DMS53 treated with DMSO at 0.1 percent for 48 hours (cell line): ENCODE measurements at regions not wholly inside any gene's neighbourhood (a gene's known extent, or its start where the extent isn't known, plus 50 kb on each side); places are given as distances from the start of the nearest gene placed in this dataset.
A peak's percentile ranks its signal among the peaks of the same experiment; 100 is the strongest.

Experiments
- DNase-seq: peaks from one replicate; lab custom pipeline; 2025; ENCODE audit not compliant: unreplicated experiment; lab: John Stamatoyannopoulos, UW

- no peak for DNase-seq
These were observed 431.5 kb downstream of the HACE1 start for GRCh38 chr6:104428184-104428583.

- no peak for DNase-seq
These were observed 436.0 kb downstream of the HACE1 start for GRCh38 chr6:104423691-104424090.

GRCh38 chr6:104421650-104422049 is 438.1 kb downstream of the HACE1 start:
- DNase-seq = no peak

GRCh38 chr6:104418839-104419238 is 440.9 kb downstream of the HACE1 start:
- DNase-seq = no peak

GRCh38 chr6:104418125-104418524 is 441.6 kb downstream of the HACE1 start:
- DNase-seq = no peak

- DNase-seq = no peak
These were observed 445.0 kb downstream of the HACE1 start for GRCh38 chr6:104414723-104415122.

GRCh38 chr6:104413767-104414166 is 446.0 kb downstream of the HACE1 start:
- DNase-seq = no peak

GRCh38 chr6:104411302-104411701 is 448.4 kb downstream of the HACE1 start:
- no peak for DNase-seq

- DNase-seq = no peak
These were observed 449.8 kb downstream of the HACE1 start for GRCh38 chr6:104409913-104410312.

- DNase-seq = no peak
These were observed 451.8 kb downstream of the HACE1 start for GRCh38 chr6:104407957-104408356.

- no peak for DNase-seq
These were observed 455.3 kb downstream of the HACE1 start for GRCh38 chr6:104404377-104404776.

GRCh38 chr6:104402572-104402971 is 457.1 kb downstream of the HACE1 start:
- DNase-seq = no peak

- no peak for DNase-seq
These were observed 457.8 kb downstream of the HACE1 start for GRCh38 chr6:104401926-104402325.

GRCh38 chr6:104400844-104401243 is 458.9 kb downstream of the HACE1 start:
- no peak for DNase-seq

GRCh38 chr6:104396077-104396476 is 463.6 kb downstream of the HACE1 start:
- no peak for DNase-seq

- DNase-seq = no peak
These were observed 477.8 kb downstream of the HACE1 start for GRCh38 chr6:104381907-104382306.

- DNase-seq = no peak
These were observed 494.1 kb downstream of the HACE1 start for GRCh38 chr6:104365451-104366234.

GRCh38 chr6:104357928-104358327 is 501.8 kb downstream of the HACE1 start:
- peak; percentile 59 for DNase-seq

- no peak for DNase-seq
These were observed 503.5 kb downstream of the HACE1 start for GRCh38 chr6:104356197-104356596.

GRCh38 chr6:104349191-104349590 is 510.5 kb downstream of the HACE1 start:
- no peak for DNase-seq

- no peak for DNase-seq
These were observed 515.5 kb downstream of the HACE1 start for GRCh38 chr6:104344223-104344622.

- no peak for DNase-seq
These were observed 527.4 kb downstream of the HACE1 start for GRCh38 chr6:104332364-104332763.
